ENCODE measurements at regions not wholly inside any gene's neighbourhood (a gene's known extent, or its start where the extent isn't known, plus 50 kb on each side); places are given as distances from the start of the nearest gene placed in this dataset.

DNA sequence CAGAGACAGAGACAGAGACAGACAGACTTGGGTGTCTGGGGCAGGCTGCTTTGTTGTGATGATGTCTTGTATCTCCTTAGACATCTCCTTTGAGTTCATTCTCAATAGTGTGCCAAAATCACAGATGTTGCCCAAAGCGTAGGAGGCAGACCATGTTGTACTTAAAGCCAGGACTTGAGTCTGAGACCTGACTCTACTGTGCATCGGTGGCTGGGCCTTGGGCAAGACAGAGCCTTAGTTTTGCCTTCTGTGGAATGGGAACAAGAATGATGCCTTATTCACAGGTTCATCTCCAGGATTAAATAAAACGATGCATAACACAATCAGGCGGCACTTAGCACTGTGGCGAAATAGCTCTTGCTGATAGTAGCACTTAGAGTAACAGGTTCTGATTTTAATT, 230.3 kb downstream of the AACS start:
- H3K4me1 ChIP-seq (ENCODE audit: low read depth): no peaks in the 10 kb centered on the region
- TF ChIP-seq, protein P1, sequence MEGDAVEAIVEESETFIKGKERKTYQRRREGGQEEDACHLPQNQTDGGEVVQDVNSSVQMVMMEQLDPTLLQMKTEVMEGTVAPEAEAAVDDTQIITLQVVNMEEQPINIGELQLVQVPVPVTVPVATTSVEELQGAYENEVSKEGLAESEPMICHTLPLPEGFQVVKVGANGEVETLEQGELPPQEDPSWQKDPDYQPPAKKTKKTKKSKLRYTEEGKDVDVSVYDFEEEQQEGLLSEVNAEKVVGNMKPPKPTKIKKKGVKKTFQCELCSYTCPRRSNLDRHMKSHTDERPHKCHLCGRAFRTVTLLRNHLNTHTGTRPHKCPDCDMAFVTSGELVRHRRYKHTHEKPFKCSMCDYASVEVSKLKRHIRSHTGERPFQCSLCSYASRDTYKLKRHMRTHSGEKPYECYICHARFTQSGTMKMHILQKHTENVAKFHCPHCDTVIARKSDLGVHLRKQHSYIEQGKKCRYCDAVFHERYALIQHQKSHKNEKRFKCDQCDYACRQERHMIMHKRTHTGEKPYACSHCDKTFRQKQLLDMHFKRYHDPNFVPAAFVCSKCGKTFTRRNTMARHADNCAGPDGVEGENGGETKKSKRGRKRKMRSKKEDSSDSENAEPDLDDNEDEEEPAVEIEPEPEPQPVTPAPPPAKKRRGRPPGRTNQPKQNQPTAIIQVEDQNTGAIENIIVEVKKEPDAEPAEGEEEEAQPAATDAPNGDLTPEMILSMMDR (IDR thresholded peaks at IDR 0.05; ENCODE audit: low read depth, low read length): no peak
- H3K27ac ChIP-seq: no peak overlapping the region
- no peak for DNase-seq (ENCODE audit: low read depth in 1 of 2, low spot score in 1 of 2)
- H3K9me3 ChIP-seq (ENCODE audit: low read depth): no peaks in the 10 kb centered on the region
- H3K36me3 ChIP-seq: no peaks in the 10 kb centered on the region
- no peaks in the 10 kb centered on the region for H3K27me3 ChIP-seq
- H3K4me3 ChIP-seq: no peak overlapping the region

DNA sequence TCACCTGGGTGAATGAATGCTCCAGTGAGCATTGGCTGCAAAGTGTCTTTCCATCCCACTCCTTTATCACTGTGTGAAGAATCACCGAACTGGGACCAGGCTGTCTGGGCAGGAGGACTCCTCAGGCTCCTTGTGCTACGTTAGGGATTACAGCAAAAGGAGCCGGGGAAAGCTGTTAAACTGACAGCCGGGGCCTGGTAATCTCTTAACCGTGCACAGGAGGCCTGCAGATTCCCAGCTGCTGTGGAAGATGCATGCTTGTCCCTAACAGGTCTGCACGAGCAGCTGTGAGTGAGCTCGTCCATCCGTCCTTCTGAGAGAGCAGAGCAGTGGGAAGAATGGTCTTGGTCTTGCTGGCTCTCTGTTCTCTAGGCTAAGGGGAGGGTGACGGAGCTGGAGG, 231.5 kb downstream of the AACS start:
- Histone ChIP-seq H3K27me3 (no peaks in the 10 kb centered on the region), H3K4me1 (ENCODE audit: low read depth) (no peaks in the 10 kb centered on the region), H3K36me3 (no peaks in the 10 kb centered on the region), H3K4me3 (no peak overlapping the region), H3K9me3 (ENCODE audit: low read depth) (no peaks in the 10 kb centered on the region), H3K27ac (no peak overlapping the region)
- DNase-seq (ENCODE audit: low read depth in 1 of 2, low spot score in 1 of 2): no peak
- TF ChIP-seq, protein P1 (IDR thresholded peaks at IDR 0.05; ENCODE audit: low read depth, low read length): no peak

DNA sequence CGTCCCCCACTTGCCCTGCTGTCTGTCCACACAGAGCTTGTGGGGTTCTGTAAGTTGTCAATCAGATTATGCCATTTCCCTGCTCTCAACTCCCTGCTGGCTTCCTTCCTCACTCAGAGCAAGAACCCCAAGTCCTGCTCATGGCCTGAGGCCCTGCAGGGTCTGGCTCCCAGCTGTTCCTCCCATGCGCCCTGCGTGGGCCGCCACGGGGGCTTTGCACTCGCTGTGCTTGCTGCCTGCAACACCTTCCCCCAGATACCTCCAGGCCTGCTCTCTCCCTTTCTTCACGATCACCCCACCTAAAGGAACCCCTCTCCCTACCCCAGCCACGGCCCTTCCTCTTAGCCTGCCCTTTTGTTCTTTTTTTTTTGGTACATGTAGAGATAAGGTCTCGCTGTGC, 234.6 kb downstream of the AACS start:
- no peaks in the 10 kb centered on the region for H3K4me1 ChIP-seq (ENCODE audit: low read depth)
- no peak overlapping the region for H3K27ac ChIP-seq
- no peaks in the 10 kb centered on the region for H3K27me3 ChIP-seq
- H3K36me3 ChIP-seq: no peaks in the 10 kb centered on the region
- no peaks in the 10 kb centered on the region for H3K9me3 ChIP-seq (ENCODE audit: low read depth)
- no peak overlapping the region for H3K4me3 ChIP-seq
- TF ChIP-seq, protein P1 (IDR thresholded peaks at IDR 0.05; ENCODE audit: low read depth, low read length): no peak
- no peak for DNase-seq (ENCODE audit: low read depth in 1 of 2, low spot score in 1 of 2)

DNA sequence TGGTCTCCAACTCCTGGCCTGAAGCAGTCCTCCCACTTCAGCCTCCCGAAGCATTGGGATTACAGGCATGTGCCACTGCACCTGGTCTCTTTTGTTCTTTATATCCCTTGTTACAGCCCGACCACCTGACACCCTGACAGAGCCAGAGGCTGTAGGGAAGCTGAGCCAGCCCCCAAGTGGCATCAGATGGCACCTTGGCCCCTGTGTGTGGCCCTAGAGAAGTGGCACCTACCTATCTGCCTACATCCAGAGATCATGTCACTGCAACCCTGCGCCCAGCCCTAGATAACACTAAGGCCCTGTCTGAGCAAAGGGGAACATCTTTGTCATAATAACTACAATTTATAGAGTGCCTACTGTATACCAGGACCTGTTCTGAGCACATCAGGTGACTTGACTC, 235.0 kb downstream of the AACS start:
- Histone ChIP-seq H3K9me3 (ENCODE audit: low read depth) (no peaks in the 10 kb centered on the region), H3K4me3 (no peak overlapping the region), H3K27me3 (no peaks in the 10 kb centered on the region), H3K36me3 (no peaks in the 10 kb centered on the region), H3K27ac (no peak overlapping the region), H3K4me1 (ENCODE audit: low read depth) (no peaks in the 10 kb centered on the region)
- TF ChIP-seq, protein P1 (IDR thresholded peaks at IDR 0.05; ENCODE audit: low read depth, low read length): no peak
- DNase-seq (ENCODE audit: low read depth in 1 of 2, low spot score in 1 of 2): no peak

DNA sequence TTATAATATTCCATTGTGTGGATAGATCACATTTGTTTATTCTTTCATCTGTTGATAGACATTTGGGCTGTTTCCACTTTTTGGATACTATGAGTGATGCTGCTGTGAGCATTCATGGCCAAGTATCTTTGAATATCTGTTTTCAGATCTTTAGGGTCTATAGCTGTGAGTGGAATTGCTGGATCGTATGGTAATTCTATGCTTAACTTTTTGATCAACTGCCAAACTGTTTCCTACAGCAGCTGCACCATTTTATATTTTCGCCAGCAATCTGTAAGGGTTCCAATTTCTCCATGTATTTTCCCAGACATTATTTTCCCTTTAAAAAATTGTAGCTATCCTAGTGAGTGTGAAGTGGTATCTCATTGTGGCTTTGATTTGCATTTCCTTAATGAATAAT, 238.1 kb downstream of the AACS start:
- TF ChIP-seq, protein P1 (IDR thresholded peaks at IDR 0.05; ENCODE audit: low read depth, low read length): no peak
- no peaks in the 10 kb centered on the region for H3K9me3 ChIP-seq (ENCODE audit: low read depth)
- H3K36me3 ChIP-seq: no peaks in the 10 kb centered on the region
- DNase-seq (ENCODE audit: low read depth in 1 of 2, low spot score in 1 of 2): no peak
- H3K27me3 ChIP-seq: no peaks in the 10 kb centered on the region
- H3K4me1 ChIP-seq (ENCODE audit: low read depth): no peaks in the 10 kb centered on the region
- no peak overlapping the region for H3K27ac ChIP-seq
- no peak overlapping the region for H3K4me3 ChIP-seq

DNA sequence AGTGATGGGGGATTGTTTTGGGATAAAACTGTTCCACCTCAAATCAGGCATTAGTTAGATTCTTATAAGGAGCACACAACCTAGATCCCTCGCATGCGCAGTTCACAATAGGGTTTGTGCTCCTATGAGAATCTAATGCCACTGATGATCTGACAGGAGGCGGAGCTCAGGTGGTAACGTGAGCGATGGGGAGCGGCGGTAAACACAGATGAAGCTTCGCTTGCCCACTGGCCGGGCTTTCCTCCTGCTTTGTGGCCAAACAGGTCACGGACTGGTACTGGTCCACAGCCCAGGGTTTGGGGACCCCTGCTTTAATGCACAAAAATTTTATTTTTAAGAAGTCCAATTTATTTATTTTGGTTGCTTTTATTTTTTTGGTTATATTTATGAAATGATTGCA, 238.8 kb downstream of the AACS start:
- no peaks in the 10 kb centered on the region for H3K36me3 ChIP-seq
- TF ChIP-seq, protein P1 (IDR thresholded peaks at IDR 0.05; ENCODE audit: low read depth, low read length): no peak
- no peak for DNase-seq (ENCODE audit: low read depth in 1 of 2, low spot score in 1 of 2)

More for the DNA sequence above, 238.8 kb downstream of the AACS start:
- Histone ChIP-seq H3K4me3 (no peak overlapping the region), H3K9me3 (ENCODE audit: low read depth) (no peaks in the 10 kb centered on the region), H3K27me3 (no peaks in the 10 kb centered on the region), H3K4me1 (ENCODE audit: low read depth) (no peaks in the 10 kb centered on the region), H3K27ac (no peak overlapping the region)
